Hepatocyte (in vitro differentiated cells): ENCODE measurements at regions not wholly inside any gene's neighbourhood (a gene's known extent, or its start where the extent isn't known, plus 50 kb on each side); places are given as distances from the start of the nearest gene placed in this dataset.

Source experiments
- CTCF ChIP-seq: fragments of 200-600 bp; sonication (generic); IDR thresholded peaks from 2 replicates; pipeline ENCODE4 v1.5.1; 2016; ENCODE audit warnings: antibody characterized with exemption, mild to moderate bottlenecking; ENCODE audit not compliant: poor library complexity
- EZH2 ChIP-seq: fragments of 200-600 bp; sonication (generic); IDR thresholded peaks from 2 replicates; pipeline ENCODE4 v1.6.1; 2016; ENCODE audit warnings: antibody characterized with exemption, mild to moderate bottlenecking, borderline replicate concordance
- EZH2phosphoT487 ChIP-seq: fragments of 200-600 bp; sonication (generic); IDR thresholded peaks from one replicate; pipeline ENCODE4 v1.6.1; 2018; ENCODE audit warnings: antibody characterized with exemption, mild to moderate bottlenecking, low read depth, moderate library complexity; ENCODE audit not compliant: unreplicated experiment, severe bottlenecking

DNA sequence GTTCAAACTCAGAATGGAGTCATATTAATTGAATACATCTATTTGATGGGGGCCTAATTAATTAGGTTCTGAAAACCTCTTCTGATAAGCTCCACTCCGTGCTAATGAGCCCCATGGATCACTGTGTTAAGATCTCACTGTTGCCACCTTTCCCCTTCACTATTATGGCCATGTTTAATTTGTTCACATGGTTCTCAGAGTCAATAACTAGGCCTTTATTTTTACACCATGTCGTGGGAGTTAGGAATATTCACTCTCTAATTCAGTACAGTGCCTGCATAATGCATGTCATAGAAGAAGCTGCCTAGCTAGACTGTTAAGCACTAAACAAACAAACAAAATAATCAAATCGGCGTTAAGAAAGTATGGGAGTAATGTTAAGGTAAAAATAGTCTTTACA, 84.9 kb downstream of the EDEM1 start:
- TF ChIP-seq CTCF (no peak), EZH2 (no peak), EZH2phosphoT487 (no peak)
